ENCODE measurements at regions not wholly inside any gene's neighbourhood (a gene's known extent, or its start where the extent isn't known, plus 50 kb on each side); places are given as distances from the start of the nearest gene placed in this dataset.

DNA sequence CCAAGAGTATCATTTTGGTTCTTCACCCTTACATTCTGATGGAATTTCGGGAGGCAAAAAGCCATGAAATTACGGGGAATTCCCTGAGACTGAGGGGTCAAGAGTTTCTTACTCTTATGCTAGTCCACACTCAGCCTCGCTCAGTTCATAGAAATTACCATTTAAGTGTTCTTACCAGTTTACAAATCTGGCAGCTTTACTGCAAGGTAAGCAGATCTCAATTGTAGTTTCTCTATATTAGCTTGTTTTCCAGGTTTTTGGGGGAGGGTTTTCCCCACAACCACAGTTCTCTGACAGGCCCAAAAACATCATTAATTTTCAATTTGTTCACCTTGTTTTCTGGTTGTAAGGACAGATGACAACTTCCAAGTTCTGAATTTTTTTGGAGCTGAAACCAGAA is 1028.4 kb downstream of the FAM181B start:
- Histone ChIP-seq H3K4me3 (ENCODE audit: low read depth, low read length) (no peak overlapping the region), H3K36me3 (ENCODE audit: control insufficient read depth, insufficient read depth, low read length) (no peaks in the 10 kb centered on the region), H3K27me3 (ENCODE audit: control insufficient read depth, insufficient read depth, low read length) (no peaks in the 10 kb centered on the region)
- POLR2A ChIA-PET = no interaction called here
- TF ChIP-seq CTCF (IDR thresholded peaks at IDR 0.05; ENCODE audit: insufficient read depth, low read depth, low read length) = no peak
- CTCF ChIA-PET = interaction anchor here (0.6 kb wide), 1 partner anchor 200 kb away, joined by 3 read pairs; no protein-coding TSS in a partner anchor
- no peak for DNase-seq (ENCODE audit: low read depth)

- no peak for TF ChIP-seq CTCF (IDR thresholded peaks at IDR 0.05; ENCODE audit: insufficient read depth, low read depth, low read length)
- no peak for DNase-seq (ENCODE audit: low read depth)
- ChIA-PET POLR2A (no interaction called here), CTCF (no interaction called here)
- H3K4me3 ChIP-seq (ENCODE audit: low read depth, low read length) = no peak overlapping the region
- no peaks in the 10 kb centered on the region for H3K36me3 ChIP-seq (ENCODE audit: control insufficient read depth, insufficient read depth, low read length)
- no peaks in the 10 kb centered on the region for H3K27me3 ChIP-seq (ENCODE audit: control insufficient read depth, insufficient read depth, low read length)
These were observed 1033.6 kb downstream of the FAM181B start for GRCh38 chr11:81700076-81700475.

- Histone ChIP-seq H3K27me3 (ENCODE audit: control insufficient read depth, insufficient read depth, low read length) (no peaks in the 10 kb centered on the region), H3K36me3 (ENCODE audit: control insufficient read depth, insufficient read depth, low read length) (no peaks in the 10 kb centered on the region), H3K4me3 (ENCODE audit: low read depth, low read length) (no peak overlapping the region)
- no peak for DNase-seq (ENCODE audit: low read depth)
- ChIA-PET POLR2A (no interaction called here), CTCF (no interaction called here)
- no peak for TF ChIP-seq CTCF (IDR thresholded peaks at IDR 0.05; ENCODE audit: insufficient read depth, low read depth, low read length)
These were observed 1046.6 kb downstream of the FAM181B start for GRCh38 chr11:81687057-81687456.

DNA sequence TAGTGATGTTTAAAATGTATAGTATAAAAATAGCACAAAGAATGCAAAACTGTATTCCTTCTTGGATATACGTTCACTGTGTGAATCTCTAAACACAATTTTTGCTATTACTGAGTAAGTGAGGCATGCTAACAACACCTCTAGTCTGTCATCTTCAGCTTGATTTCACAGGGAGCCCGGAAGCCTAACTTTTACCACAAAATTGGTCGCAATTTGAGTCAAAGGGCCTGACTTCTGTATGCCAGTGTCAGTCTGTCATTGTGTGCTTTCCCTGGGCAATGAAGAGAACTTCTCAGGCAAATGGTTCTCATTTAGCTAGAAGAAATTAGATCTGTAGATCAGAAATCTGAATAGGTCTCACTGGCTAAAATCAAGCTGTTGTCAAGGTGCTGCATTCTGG is 1059.5 kb downstream of the FAM181B start:
- Histone ChIP-seq H3K4me3 (ENCODE audit: low read depth, low read length) (no peak overlapping the region), H3K27me3 (ENCODE audit: control insufficient read depth, insufficient read depth, low read length) (no peaks in the 10 kb centered on the region), H3K36me3 (ENCODE audit: control insufficient read depth, insufficient read depth, low read length) (no peaks in the 10 kb centered on the region)
- POLR2A ChIA-PET = no interaction called here
- TF ChIP-seq CTCF (IDR thresholded peaks at IDR 0.05; ENCODE audit: insufficient read depth, low read depth, low read length) = no peak
- CTCF ChIA-PET = no interaction called here
- no peak for DNase-seq (ENCODE audit: low read depth)

DNA sequence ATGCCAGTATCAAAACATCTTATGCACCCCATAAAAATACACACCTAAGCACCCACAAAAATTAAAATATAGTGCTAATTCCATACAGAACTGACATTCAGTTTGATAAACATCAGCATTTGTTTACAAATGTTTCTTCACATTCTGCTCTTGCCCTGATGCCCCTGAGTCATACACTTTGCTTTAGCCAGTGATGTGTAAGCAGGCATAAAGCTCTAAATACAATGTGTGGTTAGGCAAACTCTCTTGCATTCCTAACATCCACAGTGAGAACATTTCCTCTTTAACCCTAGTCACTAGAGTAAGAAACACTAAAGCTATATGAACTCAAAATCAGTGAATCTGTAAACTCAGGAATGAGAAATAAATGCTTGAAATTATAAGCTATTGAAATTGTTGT is 1060.7 kb downstream of the FAM181B start:
- DNase-seq (ENCODE audit: low read depth) = no peak
- no peaks in the 10 kb centered on the region for H3K36me3 ChIP-seq (ENCODE audit: control insufficient read depth, insufficient read depth, low read length)
- no peak for TF ChIP-seq CTCF (IDR thresholded peaks at IDR 0.05; ENCODE audit: insufficient read depth, low read depth, low read length)
- CTCF ChIA-PET = no interaction called here
- H3K27me3 ChIP-seq (ENCODE audit: control insufficient read depth, insufficient read depth, low read length) = no peaks in the 10 kb centered on the region
- POLR2A ChIA-PET = no interaction called here
- H3K4me3 ChIP-seq (ENCODE audit: low read depth, low read length) = no peak overlapping the region
